K562 (cell line): ENCODE measurements at regions not wholly inside any gene's neighbourhood (a gene's known extent, or its start where the extent isn't known, plus 50 kb on each side); places are given as distances from the start of the nearest gene placed in this dataset.

Experiments
- ATAC-seq: fragments of 200-7000 bp; cut with Tn5 transposase; 3 replicates; pipeline ENCODE4 v1.9.1; 2020; ENCODE audit warnings: moderate library complexity
- BruUV-seq: library from RNA; stranded (reverse); fragments of 400-500 nt; replicated peaks from 2 replicates; lab custom pipeline; 2021; lab: Mats Ljungman, UMichigan
- CTCF ChIA-PET: fragments of 300-600 bp; formaldehyde crosslinking; extraction: SDS; loops from one replicate; lab custom pipeline; 2021; ENCODE audit warnings: low intra/inter-chr PET ratio; lab: Yijun Ruan, JAX
- POLR2A ChIA-PET: fragments of 300-600, 350-650 bp; sonication (Branson Sonifier 250); formaldehyde crosslinking; extraction: SDS; loops from one replicate; lab custom pipeline; 2021; ENCODE audit warnings: antibody characterized with exemption, inconsistent platforms; lab: Yijun Ruan, JAX
- DNase-seq, 4 experiments: peaks; one replicate each; pipeline versions ENCODE4 v3.0.0 to v3.0.0-alpha.2; 2011 to 2018; ENCODE audit warnings: low spot score in 3 of 4, mixed read lengths in 3 of 4; ENCODE audit errors: extremely low read depth in 1 of 4
- FAIRE-seq: peaks from 2 replicates; lab custom pipeline; 2011; peaks lifted over from hg19 to GRCh38; lab: Jason Lieb, UNC
- H2AFZ ChIP-seq: 2 replicates; pipeline ENCODE4 v1.6.0; 2011; ENCODE audit warnings: low read depth, low read length, control low read depth, inconsistent platforms
- H3K27ac ChIP-seq: fragments of 200-600 bp; 3 replicates; pipeline ENCODE4 v1.8.0; 2011; ENCODE audit warnings: low read depth, mild to moderate bottlenecking, control low read depth, inconsistent platforms, low read length, moderate library complexity, mixed read lengths; ENCODE audit errors: extremely low read depth
- H3K27me3 ChIP-seq, 2 experiments: fragments of 300-600 bp in 1 of 2; 2 replicates in 1 of 2; 3 replicates in 1 of 2; pipeline versions ENCODE4 v1.6.0 to v1.8.0; 2011; ENCODE audit warnings: inconsistent platforms in 2 of 2, low read length in 2 of 2, mild to moderate bottlenecking in 1 of 2, mixed read lengths in 1 of 2, moderate library complexity in 1 of 2; ENCODE audit not compliant: control insufficient read depth in 2 of 2, insufficient read depth in 2 of 2
- H3K36me3 ChIP-seq: fragments of 300-600 bp; 3 replicates; pipeline ENCODE4 v1.8.0; 2011; ENCODE audit warnings: mild to moderate bottlenecking, low read length, inconsistent platforms; ENCODE audit not compliant: control insufficient read depth, insufficient read depth
- H3K4me1 ChIP-seq, 2 experiments: fragments of 200-600 bp in 1 of 2; replicated peaks in 1 of 2; 2 replicates in 1 of 2; 3 replicates in 1 of 2; pipeline versions ENCODE4 v1.5.1 to v1.8.0; 2011; ENCODE audit warnings: inconsistent platforms in 2 of 2, low read length in 2 of 2, mild to moderate bottlenecking in 1 of 2, mixed read lengths in 1 of 2, moderate library complexity in 1 of 2; ENCODE audit not compliant: control insufficient read depth in 2 of 2, insufficient read depth in 2 of 2
- H3K4me2 ChIP-seq: 2 replicates; pipeline ENCODE4 v1.6.1; 2011; ENCODE audit warnings: low read length, control low read depth, inconsistent platforms, mixed read lengths; ENCODE audit not compliant: insufficient read depth
- H3K4me3 ChIP-seq: fragments of 200-600 bp; sonication (generic), shearing (Covaris generic); 2 replicates; pipeline ENCODE4 v1.5.1; 2016; ENCODE audit warnings: control low read depth, inconsistent platforms
- H3K79me2 ChIP-seq: fragments of 200-600 bp; 3 replicates; pipeline ENCODE4 v1.8.0; 2011; ENCODE audit warnings: low read length, inconsistent platforms; ENCODE audit not compliant: control insufficient read depth, insufficient read depth
- H3K9ac ChIP-seq, 2 experiments: 2 replicates each; pipeline versions ENCODE4 v1.6.0 to v1.6.1; 2011; ENCODE audit warnings: low read depth in 2 of 2, low read length in 2 of 2, control low read depth in 1 of 2, inconsistent platforms in 1 of 2, mild to moderate bottlenecking in 1 of 2, mixed read lengths in 1 of 2; ENCODE audit not compliant: insufficient read depth in 1 of 2
- H3K9me1 ChIP-seq: one replicate; pipeline ENCODE4 v1.6.0; 2011; ENCODE audit warnings: inconsistent platforms, mild to moderate bottlenecking, low read length, moderate library complexity; ENCODE audit not compliant: control insufficient read depth, insufficient read depth
- H3K9me3 ChIP-seq: replicated peaks from 2 replicates; pipeline ENCODE4 v1.5.1; 2011; ENCODE audit warnings: low read depth, low read length, inconsistent platforms; ENCODE audit not compliant: control insufficient read depth, insufficient read depth
- H4K20me1 ChIP-seq: replicated peaks from 2 replicates; pipeline ENCODE4 v1.6.1; 2011; ENCODE audit warnings: low read length, inconsistent platforms, mixed read lengths; ENCODE audit not compliant: control insufficient read depth, insufficient read depth
- NCOA1 ChIP-seq: fragments of 450-650 bp; IDR thresholded peaks from 2 replicates; pipeline ENCODE4 v1.6.1; 2016; ENCODE audit warnings: low read depth
- NCOA6 ChIP-seq: fragments of 450-650 bp; IDR thresholded peaks from 2 replicates; pipeline ENCODE4 v1.6.1; 2017; ENCODE audit warnings: mild to moderate bottlenecking
- NELFE ChIP-seq: IDR thresholded peaks from 2 replicates; pipeline ENCODE4 v1.6.1; 2011; ENCODE audit warnings: mild to moderate bottlenecking; ENCODE audit not compliant: insufficient read depth, insufficient read length
- NRF1 ChIP-seq, 2 experiments: fragments of 450-650 bp; IDR thresholded peaks in 1 of 2; conservative IDR thresholded peaks in 1 of 2; 2 replicates each; pipeline ENCODE4 v1.6.1; 2014; ENCODE audit warnings: mild to moderate bottlenecking in 2 of 2
- POLR2AphosphoS2 ChIP-seq: IDR thresholded peaks from 2 replicates; pipeline ENCODE4 v1.6.1; 2012; ENCODE audit warnings: low read length, improper control_type of control experiment
- PTTG1 ChIP-seq: fragments of 450-650 bp; IDR thresholded peaks from 2 replicates; pipeline ENCODE4 v1.6.1; 2016; ENCODE audit warnings: low read depth, mild to moderate bottlenecking, missing genetic modification characterization, missing compliant biosample characterization
- YY1 ChIP-seq, 3 experiments: IDR thresholded peaks; 2 replicates each; pipeline ENCODE4 v1.6.1; 2011; ENCODE audit warnings: low read length in 2 of 3, mild to moderate bottlenecking in 2 of 3, moderate library complexity in 2 of 3, borderline replicate concordance in 1 of 3, control low read depth in 1 of 3, low read depth in 1 of 3; ENCODE audit not compliant: insufficient read depth in 3 of 3, insufficient replicate concordance in 2 of 3, control insufficient read depth in 1 of 3, insufficient read length in 1 of 3; ENCODE audit errors: extremely low read depth in 1 of 3
- ZNF124 ChIP-seq: sonication (generic); formaldehyde crosslinking; IDR thresholded peaks from 2 replicates; pipeline ENCODE4 v1.8.1; 2022; ENCODE audit warnings: missing genetic modification reagents
- ZNF165 ChIP-seq: fragments of 250-450 bp; sonication (Bioruptor Pico); IDR thresholded peaks from 2 replicates; pipeline ENCODE4 v1.4.0; 2020; ENCODE audit warnings: borderline replicate concordance
- ZNF212 ChIP-seq: fragments of 450-650 bp; formaldehyde crosslinking; IDR thresholded peaks from 2 replicates; pipeline ENCODE4 v1.4.0; 2020; ENCODE audit warnings: mild to moderate bottlenecking
- ZNF3 ChIP-seq: fragments of 250-450 bp; sonication (Bioruptor Pico); IDR thresholded peaks from 2 replicates; pipeline ENCODE4 v1.5.0; 2021; ENCODE audit warnings: mild to moderate bottlenecking, moderate library complexity
- WGBS: fragments of 100-300 bp; shearing (Covaris generic); methylation state at CpG from one replicate; pipeline ENCODE4 v1.1.6; 2016; ENCODE audit warnings: low coverage, mixed read lengths; ENCODE audit not compliant: insufficient coverage; ENCODE audit errors: missing lambda C conversion rate; 5-methylcytosine and 5-hydroxymethylcytosine counted together
- in situ Hi-C: fragments of 300-500 bp; cut with MboI; formaldehyde crosslinking; loops from 4 replicates; pipeline ENCODE4 v1.15.0; 2018; ENCODE audit warnings: inconsistent platforms, mixed read lengths
- intact Hi-C: fragments of 100-400 bp; cut with micrococcal nuclease; formaldehyde crosslinking; loops from 2 replicates; pipeline ENCODE4 v1.14.2; 2022

DNA sequence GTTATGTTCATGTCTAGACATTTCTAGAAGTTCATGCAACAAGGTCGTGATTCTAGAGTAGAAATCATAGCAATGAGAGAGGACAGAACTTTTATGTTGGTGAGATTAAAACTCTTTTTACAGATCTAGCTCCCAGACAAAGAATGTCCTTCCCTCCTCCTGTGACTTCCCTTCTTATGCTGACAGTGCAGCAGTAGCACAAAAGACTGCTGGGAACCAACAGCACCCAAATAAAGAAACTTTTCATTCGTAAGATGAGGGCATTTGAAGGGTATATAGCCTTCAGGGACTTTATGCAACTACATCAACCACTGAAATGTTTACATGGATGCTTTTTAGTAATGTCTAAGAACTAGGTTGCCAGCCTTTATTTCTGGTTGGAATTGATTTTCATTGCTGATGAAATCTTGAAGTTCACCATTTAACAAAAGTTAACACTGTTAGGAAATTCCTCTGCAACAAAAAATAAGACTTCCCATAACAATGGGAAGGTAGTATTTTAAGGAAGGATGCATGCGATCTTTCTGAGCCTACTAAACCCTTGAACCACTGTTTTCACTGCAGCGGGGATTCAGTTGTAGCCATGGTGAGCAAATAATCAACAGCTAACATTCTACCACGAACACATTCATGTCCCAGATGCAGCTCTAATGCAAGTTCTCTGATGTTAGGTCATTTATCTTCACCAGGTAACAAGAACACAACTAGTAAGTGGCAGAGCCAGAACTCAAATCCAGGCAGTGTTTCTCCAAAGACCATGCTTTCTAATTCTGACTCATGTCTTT, 672.8 kb downstream of the PTPRC start (continued):
- TF ChIP-seq ZNF212 = no peak
- TF ChIP-seq PTTG1 = no peak

- no peaks in the 10 kb centered on the region for H4K20me1 ChIP-seq
- H3K4me1 ChIP-seq = no peaks in the 10 kb centered on the region
- 0% methylated on average over 2 of the region's 2 CpGs for WGBS
- H3K4me2 ChIP-seq = no peak overlapping the region
- in situ Hi-C loops = no loop called here
- no peaks in the 10 kb centered on the region for H3K9me1 ChIP-seq
- no peaks in the 10 kb centered on the region for H3K36me3 ChIP-seq
- no peaks in the 10 kb centered on the region for H3K79me2 ChIP-seq
- no peak for FAIRE-seq
- no peak for DNase-seq
- ATAC-seq = no peak
- CTCF ChIA-PET = no interaction called here
- no peak overlapping the region for H2AFZ ChIP-seq
- BruUV-seq = no TSS peak
- TF ChIP-seq ZNF3 = no peak
- no peak for TF ChIP-seq YY1 (IDR thresholded peaks at IDR 0.05; ENCODE audit: borderline replicate concordance in 1 of 3, control insufficient read depth in 1 of 3, extremely low read depth in 1 of 3, insufficient read depth in 3 of 3, insufficient read length in 1 of 3, insufficient replicate concordance in 2 of 3, low read depth in 1 of 3, low read length in 2 of 3)
- no peak for TF ChIP-seq POLR2AphosphoS2
- no peak for TF ChIP-seq NCOA6
- TF ChIP-seq ZNF124 (CRISPR knock-in tag) = no peak
- no peak for TF ChIP-seq NRF1 (conservative IDR thresholded peaks at IDR 0.05 in 1 of 2, IDR thresholded peaks at IDR 0.05 in 1 of 2)
- TF ChIP-seq ZNF165 (CRISPR knock-in tag) = no peak
- no peak for TF ChIP-seq NELFE
- TF ChIP-seq NCOA1 = no peak
- H3K27ac ChIP-seq = no peak overlapping the region
- POLR2A ChIA-PET = no interaction called here
- no peak overlapping the region for H3K4me3 ChIP-seq
- intact Hi-C loops = no loop called here
- H3K9ac ChIP-seq = no peak overlapping the region
- no peaks in the 10 kb centered on the region for H3K9me3 ChIP-seq
- H3K27me3 ChIP-seq = no peaks in the 10 kb centered on the region
Measured at GRCh38 chr1:199312626-199313025, 673.8 kb downstream of the PTPRC start.
